ENCODE measurements at regions not wholly inside any gene's neighbourhood (a gene's known extent, or its start where the extent isn't known, plus 50 kb on each side); places are given as distances from the start of the nearest gene placed in this dataset.

DNA sequence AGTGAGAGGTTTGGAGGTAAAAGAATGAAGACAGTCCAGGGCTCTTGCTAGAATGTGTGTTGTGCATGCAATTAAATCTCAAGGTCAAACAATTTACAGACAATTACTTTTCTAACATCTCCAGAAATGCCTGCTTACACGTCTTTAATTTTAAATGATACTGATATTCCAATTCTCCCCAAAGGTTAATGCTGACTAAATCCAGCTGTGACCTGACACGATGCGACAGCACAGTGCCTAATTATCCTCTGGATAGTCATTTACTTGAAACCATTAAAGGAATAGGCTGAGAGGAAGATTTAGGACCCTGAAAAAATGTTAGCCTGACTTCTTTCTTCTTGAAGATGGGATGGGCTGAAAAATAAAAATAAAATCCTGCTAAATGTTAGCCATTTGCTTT is 178.2 kb upstream of the MMS22L start (continued):
- TF ChIP-seq, protein P1, sequence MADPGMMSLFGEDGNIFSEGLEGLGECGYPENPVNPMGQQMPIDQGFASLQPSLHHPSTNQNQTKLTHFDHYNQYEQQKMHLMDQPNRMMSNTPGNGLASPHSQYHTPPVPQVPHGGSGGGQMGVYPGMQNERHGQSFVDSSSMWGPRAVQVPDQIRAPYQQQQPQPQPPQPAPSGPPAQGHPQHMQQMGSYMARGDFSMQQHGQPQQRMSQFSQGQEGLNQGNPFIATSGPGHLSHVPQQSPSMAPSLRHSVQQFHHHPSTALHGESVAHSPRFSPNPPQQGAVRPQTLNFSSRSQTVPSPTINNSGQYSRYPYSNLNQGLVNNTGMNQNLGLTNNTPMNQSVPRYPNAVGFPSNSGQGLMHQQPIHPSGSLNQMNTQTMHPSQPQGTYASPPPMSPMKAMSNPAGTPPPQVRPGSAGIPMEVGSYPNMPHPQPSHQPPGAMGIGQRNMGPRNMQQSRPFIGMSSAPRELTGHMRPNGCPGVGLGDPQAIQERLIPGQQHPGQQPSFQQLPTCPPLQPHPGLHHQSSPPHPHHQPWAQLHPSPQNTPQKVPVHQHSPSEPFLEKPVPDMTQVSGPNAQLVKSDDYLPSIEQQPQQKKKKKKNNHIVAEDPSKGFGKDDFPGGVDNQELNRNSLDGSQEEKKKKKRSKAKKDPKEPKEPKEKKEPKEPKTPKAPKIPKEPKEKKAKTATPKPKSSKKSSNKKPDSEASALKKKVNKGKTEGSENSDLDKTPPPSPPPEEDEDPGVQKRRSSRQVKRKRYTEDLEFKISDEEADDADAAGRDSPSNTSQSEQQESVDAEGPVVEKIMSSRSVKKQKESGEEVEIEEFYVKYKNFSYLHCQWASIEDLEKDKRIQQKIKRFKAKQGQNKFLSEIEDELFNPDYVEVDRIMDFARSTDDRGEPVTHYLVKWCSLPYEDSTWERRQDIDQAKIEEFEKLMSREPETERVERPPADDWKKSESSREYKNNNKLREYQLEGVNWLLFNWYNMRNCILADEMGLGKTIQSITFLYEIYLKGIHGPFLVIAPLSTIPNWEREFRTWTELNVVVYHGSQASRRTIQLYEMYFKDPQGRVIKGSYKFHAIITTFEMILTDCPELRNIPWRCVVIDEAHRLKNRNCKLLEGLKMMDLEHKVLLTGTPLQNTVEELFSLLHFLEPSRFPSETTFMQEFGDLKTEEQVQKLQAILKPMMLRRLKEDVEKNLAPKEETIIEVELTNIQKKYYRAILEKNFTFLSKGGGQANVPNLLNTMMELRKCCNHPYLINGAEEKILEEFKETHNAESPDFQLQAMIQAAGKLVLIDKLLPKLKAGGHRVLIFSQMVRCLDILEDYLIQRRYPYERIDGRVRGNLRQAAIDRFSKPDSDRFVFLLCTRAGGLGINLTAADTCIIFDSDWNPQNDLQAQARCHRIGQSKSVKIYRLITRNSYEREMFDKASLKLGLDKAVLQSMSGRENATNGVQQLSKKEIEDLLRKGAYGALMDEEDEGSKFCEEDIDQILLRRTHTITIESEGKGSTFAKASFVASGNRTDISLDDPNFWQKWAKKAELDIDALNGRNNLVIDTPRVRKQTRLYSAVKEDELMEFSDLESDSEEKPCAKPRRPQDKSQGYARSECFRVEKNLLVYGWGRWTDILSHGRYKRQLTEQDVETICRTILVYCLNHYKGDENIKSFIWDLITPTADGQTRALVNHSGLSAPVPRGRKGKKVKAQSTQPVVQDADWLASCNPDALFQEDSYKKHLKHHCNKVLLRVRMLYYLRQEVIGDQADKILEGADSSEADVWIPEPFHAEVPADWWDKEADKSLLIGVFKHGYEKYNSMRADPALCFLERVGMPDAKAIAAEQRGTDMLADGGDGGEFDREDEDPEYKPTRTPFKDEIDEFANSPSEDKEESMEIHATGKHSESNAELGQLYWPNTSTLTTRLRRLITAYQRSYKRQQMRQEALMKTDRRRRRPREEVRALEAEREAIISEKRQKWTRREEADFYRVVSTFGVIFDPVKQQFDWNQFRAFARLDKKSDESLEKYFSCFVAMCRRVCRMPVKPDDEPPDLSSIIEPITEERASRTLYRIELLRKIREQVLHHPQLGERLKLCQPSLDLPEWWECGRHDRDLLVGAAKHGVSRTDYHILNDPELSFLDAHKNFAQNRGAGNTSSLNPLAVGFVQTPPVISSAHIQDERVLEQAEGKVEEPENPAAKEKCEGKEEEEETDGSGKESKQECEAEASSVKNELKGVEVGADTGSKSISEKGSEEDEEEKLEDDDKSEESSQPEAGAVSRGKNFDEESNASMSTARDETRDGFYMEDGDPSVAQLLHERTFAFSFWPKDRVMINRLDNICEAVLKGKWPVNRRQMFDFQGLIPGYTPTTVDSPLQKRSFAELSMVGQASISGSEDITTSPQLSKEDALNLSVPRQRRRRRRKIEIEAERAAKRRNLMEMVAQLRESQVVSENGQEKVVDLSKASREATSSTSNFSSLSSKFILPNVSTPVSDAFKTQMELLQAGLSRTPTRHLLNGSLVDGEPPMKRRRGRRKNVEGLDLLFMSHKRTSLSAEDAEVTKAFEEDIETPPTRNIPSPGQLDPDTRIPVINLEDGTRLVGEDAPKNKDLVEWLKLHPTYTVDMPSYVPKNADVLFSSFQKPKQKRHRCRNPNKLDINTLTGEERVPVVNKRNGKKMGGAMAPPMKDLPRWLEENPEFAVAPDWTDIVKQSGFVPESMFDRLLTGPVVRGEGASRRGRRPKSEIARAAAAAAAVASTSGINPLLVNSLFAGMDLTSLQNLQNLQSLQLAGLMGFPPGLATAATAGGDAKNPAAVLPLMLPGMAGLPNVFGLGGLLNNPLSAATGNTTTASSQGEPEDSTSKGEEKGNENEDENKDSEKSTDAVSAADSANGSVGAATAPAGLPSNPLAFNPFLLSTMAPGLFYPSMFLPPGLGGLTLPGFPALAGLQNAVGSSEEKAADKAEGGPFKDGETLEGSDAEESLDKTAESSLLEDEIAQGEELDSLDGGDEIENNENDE (IDR thresholded peaks at IDR 0.05; ENCODE audit: insufficient replicate concordance, low read length): no peak
- TF ChIP-seq BCL11A (IDR thresholded peaks at IDR 0.05; ENCODE audit: low read depth in 2 of 2, low read length in 2 of 2): no peak
- TF ChIP-seq SP1 (IDR thresholded peaks at IDR 0.05; ENCODE audit: low read depth, low read length): no peak
- no peak for TF ChIP-seq SUZ12 (IDR thresholded peaks at IDR 0.05; ENCODE audit: low read length)
- no peak for TF ChIP-seq JUND (IDR thresholded peaks at IDR 0.05; ENCODE audit: low read length)
- TF ChIP-seq RFX5 (IDR thresholded peaks at IDR 0.05; ENCODE audit: borderline replicate concordance, low read depth, low read length): no peak
- no peak for TF ChIP-seq EZH2 (IDR thresholded peaks at IDR 0.05; ENCODE audit: low read depth, low read length, severe bottlenecking)
